Neural progenitor cell (in vitro differentiated cells): ENCODE measurements at regions not wholly inside any gene's neighbourhood (a gene's known extent, or its start where the extent isn't known, plus 50 kb on each side); places are given as distances from the start of the nearest gene placed in this dataset.

Source experiments
- DNase-seq: peaks from one replicate; pipeline ENCODE4 v3.0.0-alpha.2; 2016; ENCODE audit warnings: low spot score
- H2AFZ ChIP-seq: fragments of 200-600 bp; sonication (generic); replicated peaks from 2 replicates; pipeline ENCODE4 v1.6.1; 2016; ENCODE audit warnings: antibody characterized with exemption
- H3F3A ChIP-seq: fragments of 200-600 bp; sonication (generic); 2 replicates; pipeline ENCODE4 v1.6.1; 2016; ENCODE audit warnings: antibody characterized with exemption, low read depth
- H3K27ac ChIP-seq: fragments of 200-600 bp; sonication (generic); 2 replicates; pipeline ENCODE4 v1.5.1; 2016; ENCODE audit warnings: mild to moderate bottlenecking
- H3K27me3 ChIP-seq: fragments of 200-600 bp; sonication (generic); 2 replicates; pipeline ENCODE4 v1.6.1; 2016; ENCODE audit warnings: mild to moderate bottlenecking, moderate library complexity
- H3K36me3 ChIP-seq: fragments of 200-600 bp; sonication (generic); 2 replicates; pipeline ENCODE4 v1.5.1; 2016
- H3K4me1 ChIP-seq: fragments of 200-600 bp; sonication (generic); 2 replicates; pipeline ENCODE4 v1.6.1; 2016; ENCODE audit warnings: mixed run types
- H3K4me2 ChIP-seq: fragments of 200-600 bp; sonication (generic); 2 replicates; pipeline ENCODE4 v1.6.1; 2016
- H3K4me3 ChIP-seq: fragments of 200-600 bp; sonication (generic); 2 replicates; pipeline ENCODE4 v1.5.1; 2016
- H3K79me2 ChIP-seq: fragments of 200-600 bp; sonication (generic); 2 replicates; pipeline ENCODE4 v1.6.1; 2016; ENCODE audit warnings: low read depth
- H3K9ac ChIP-seq: fragments of 200-600 bp; sonication (generic); 2 replicates; pipeline ENCODE4 v1.6.1; 2016
- H3K9me3 ChIP-seq: fragments of 200-600 bp; sonication (generic); 2 replicates; pipeline ENCODE4 v1.5.1; 2016; ENCODE audit warnings: low read depth
- H4K20me1 ChIP-seq: fragments of 200-600 bp; sonication (generic); 2 replicates; pipeline ENCODE4 v1.6.1; 2016; ENCODE audit warnings: low read depth
- H3K27ac Mint-ChIP-seq: 3 replicates; pipeline ENCODE4 v1.8.0; 2021; ENCODE audit warnings: mixed read lengths
- H3K27me3 Mint-ChIP-seq: 2 replicates; pipeline ENCODE4 v1.8.0; 2022; ENCODE audit warnings: low read depth, mild to moderate bottlenecking, inconsistent platforms, moderate library complexity, mixed read lengths; ENCODE audit not compliant: insufficient read depth
- H3K36me3 Mint-ChIP-seq: 3 replicates; pipeline ENCODE4 v1.8.0; 2021; ENCODE audit warnings: mixed read lengths
- H3K4me1 Mint-ChIP-seq: 3 replicates; pipeline ENCODE4 v1.8.0; 2021; ENCODE audit warnings: mixed read lengths
- H3K4me3 Mint-ChIP-seq: 3 replicates; pipeline ENCODE4 v1.8.0; 2021; ENCODE audit warnings: mild to moderate bottlenecking, moderate library complexity, mixed read lengths
- H3K9me3 Mint-ChIP-seq: 3 replicates; pipeline ENCODE4 v1.8.0; 2020; ENCODE audit warnings: mixed read lengths
- EZH2 ChIP-seq: fragments of 200-600 bp; sonication (generic); IDR thresholded peaks from 2 replicates; pipeline ENCODE4 v1.6.1; 2017; ENCODE audit warnings: antibody characterized with exemption, mild to moderate bottlenecking, moderate library complexity
- EZH2phosphoT487 ChIP-seq: fragments of 200-600 bp; sonication (generic); IDR thresholded peaks from 2 replicates; pipeline ENCODE4 v1.6.1; 2017; ENCODE audit warnings: antibody characterized with exemption
- TF ChIP-seq, protein P1 (sequence below): fragments of 200-600 bp; sonication (generic); IDR thresholded peaks from 2 replicates; pipeline ENCODE4 v1.5.1; 2017; ENCODE audit warnings: antibody characterized with exemption, mild to moderate bottlenecking

DNA sequence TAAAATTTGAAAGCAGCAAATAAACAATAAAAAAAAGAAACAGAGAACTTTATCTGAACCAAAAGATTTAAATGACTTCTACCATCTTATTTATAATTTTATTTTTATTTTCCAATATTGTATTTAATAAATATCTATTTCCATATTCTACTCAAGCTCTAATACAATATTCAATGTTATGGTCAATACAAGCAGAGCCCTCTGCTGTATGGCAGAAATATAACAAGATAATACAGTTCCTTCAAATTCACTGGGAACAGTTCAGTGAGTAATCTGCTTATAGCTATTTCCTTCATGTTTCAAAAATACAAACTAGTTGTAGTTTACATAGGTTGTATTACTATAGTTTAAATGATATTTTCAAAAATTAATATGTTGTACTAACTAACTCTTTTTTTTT, 332.7 kb downstream of the PRDM9 start:
- Mint-ChIP-seq H3K4me3 (no peak overlapping the region), H3K27ac (no peak overlapping the region), H3K4me1 (no peaks in the 10 kb centered on the region), H3K36me3 (no peaks in the 10 kb centered on the region), H3K9me3 (peaks cover 14% of the 10 kb centered on the region), H3K27me3 (peaks cover 2% of the 10 kb centered on the region)
- Histone ChIP-seq H3K9me3 (peaks cover 6% of the 10 kb centered on the region), H2AFZ (no peak overlapping the region), H3K4me2 (no peak overlapping the region), H3K27ac (no peak overlapping the region), H3K36me3 (no peaks in the 10 kb centered on the region), H3K27me3 (no peaks in the 10 kb centered on the region), H3K79me2 (no peaks in the 10 kb centered on the region), H3K4me1 (no peaks in the 10 kb centered on the region), H3F3A (no peaks in the 10 kb centered on the region), H3K4me3 (no peak overlapping the region), H3K9ac (no peak overlapping the region), H4K20me1 (no peaks in the 10 kb centered on the region)
- DNase-seq = no peak
- TF ChIP-seq, protein P1, sequence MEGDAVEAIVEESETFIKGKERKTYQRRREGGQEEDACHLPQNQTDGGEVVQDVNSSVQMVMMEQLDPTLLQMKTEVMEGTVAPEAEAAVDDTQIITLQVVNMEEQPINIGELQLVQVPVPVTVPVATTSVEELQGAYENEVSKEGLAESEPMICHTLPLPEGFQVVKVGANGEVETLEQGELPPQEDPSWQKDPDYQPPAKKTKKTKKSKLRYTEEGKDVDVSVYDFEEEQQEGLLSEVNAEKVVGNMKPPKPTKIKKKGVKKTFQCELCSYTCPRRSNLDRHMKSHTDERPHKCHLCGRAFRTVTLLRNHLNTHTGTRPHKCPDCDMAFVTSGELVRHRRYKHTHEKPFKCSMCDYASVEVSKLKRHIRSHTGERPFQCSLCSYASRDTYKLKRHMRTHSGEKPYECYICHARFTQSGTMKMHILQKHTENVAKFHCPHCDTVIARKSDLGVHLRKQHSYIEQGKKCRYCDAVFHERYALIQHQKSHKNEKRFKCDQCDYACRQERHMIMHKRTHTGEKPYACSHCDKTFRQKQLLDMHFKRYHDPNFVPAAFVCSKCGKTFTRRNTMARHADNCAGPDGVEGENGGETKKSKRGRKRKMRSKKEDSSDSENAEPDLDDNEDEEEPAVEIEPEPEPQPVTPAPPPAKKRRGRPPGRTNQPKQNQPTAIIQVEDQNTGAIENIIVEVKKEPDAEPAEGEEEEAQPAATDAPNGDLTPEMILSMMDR = peak; percentile 18
- no peak for TF ChIP-seq EZH2

DNA sequence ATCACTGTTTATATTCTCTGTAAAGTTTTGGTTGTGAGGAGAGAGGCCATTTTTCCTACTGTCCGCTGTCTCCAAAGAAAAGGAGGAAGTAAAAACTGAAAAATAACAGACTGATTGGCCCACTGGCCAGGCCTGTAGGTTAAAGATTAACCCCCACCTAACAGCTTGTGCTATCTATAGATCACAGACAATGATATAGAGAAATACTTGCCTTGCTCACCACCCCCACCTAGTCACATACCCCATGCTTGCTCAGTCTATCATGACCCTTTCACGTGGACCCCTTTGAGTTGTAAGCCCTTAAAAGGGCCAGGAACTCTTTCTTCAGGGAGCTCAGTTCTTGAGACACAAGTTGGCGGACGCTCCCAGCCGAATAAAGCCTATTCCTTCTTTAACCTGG, 357.4 kb downstream of the PRDM9 start:
- Histone ChIP-seq H3K27me3 (no peaks in the 10 kb centered on the region), H3K4me2 (no peak overlapping the region), H3F3A (no peaks in the 10 kb centered on the region), H3K4me1 (no peaks in the 10 kb centered on the region), H3K79me2 (no peaks in the 10 kb centered on the region), H3K27ac (peak overlapping the region; percentile 54), H4K20me1 (no peaks in the 10 kb centered on the region), H2AFZ (peak overlapping the region; percentile 34), H3K36me3 (no peaks in the 10 kb centered on the region), H3K4me3 (no peak overlapping the region), H3K9me3 (no peaks in the 10 kb centered on the region), H3K9ac (no peak overlapping the region)
- Mint-ChIP-seq H3K27ac (no peak overlapping the region), H3K27me3 (no peaks in the 10 kb centered on the region), H3K36me3 (no peaks in the 10 kb centered on the region), H3K4me3 (no peak overlapping the region), H3K9me3 (no peaks in the 10 kb centered on the region), H3K4me1 (peaks cover 4% of the 10 kb centered on the region)
- peak; percentile 6 for DNase-seq
- TF ChIP-seq EZH2phosphoT487 (no peak), EZH2 (no peak)

DNA sequence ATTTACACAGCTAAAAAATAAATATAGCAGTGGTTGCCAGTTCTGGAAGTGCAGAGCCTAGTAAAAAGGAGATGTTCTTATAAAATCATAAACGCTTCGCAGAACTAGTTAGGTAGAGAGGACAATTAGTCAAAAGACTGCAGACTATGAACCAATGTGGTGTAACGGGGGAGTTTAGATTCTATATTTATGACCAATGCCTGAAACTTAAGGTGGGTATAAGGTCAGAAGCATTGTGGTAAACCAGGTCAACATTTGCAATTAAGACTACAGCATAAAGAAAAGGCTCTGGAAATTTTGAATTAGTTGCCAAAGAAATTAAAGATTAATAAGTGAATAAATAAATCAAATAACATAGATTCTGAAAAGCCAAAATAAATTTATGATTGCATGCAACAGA, 370.4 kb downstream of the PRDM9 start:
- H3K27ac Mint-ChIP-seq = no peak overlapping the region
- TF ChIP-seq, protein P1 = no peak
- TF ChIP-seq EZH2 (no peak), EZH2phosphoT487 (no peak)

DNA sequence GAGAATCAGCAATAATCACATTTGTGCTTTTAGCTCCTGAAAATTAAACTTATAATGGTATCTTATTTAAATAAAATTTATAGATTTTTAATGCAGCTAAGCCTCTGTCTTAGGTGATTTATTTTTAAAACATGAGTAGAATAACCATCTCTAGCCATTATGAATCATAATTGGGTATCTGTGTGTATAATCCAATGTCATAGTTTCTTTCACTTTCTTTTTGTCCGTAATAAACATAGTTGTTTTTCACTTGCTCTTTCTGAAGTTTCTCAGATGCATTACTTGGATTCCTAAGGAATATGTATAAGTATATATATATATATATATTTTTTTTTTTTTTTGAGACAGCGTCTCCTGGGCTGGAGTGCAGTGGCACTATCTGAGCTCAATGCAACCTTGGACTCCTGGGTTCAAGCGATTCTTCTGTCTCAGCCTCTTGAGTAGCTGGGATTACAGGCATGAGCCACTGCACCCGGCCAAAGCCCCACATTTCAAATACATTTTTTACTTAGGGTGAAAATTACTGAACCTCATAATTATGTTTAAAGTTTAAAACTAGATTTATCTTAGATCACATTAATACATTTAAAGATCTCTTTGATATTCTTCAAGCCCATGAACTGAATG, 377.1 kb downstream of the PRDM9 start:
- Mint-ChIP-seq H3K27me3 (peaks cover 2% of the 10 kb centered on the region), H3K4me3 (no peak overlapping the region), H3K4me1 (no peaks in the 10 kb centered on the region), H3K27ac (no peak overlapping the region), H3K36me3 (peaks cover 2% of the 10 kb centered on the region), H3K9me3 (peaks cover 2% of the 10 kb centered on the region)
- Histone ChIP-seq H3K27me3 (no peaks in the 10 kb centered on the region), H3K79me2 (no peaks in the 10 kb centered on the region), H2AFZ (no peak overlapping the region), H4K20me1 (no peaks in the 10 kb centered on the region), H3K9me3 (no peaks in the 10 kb centered on the region), H3K27ac (no peak overlapping the region), H3K4me1 (no peaks in the 10 kb centered on the region), H3K4me2 (no peak overlapping the region), H3K36me3 (no peaks in the 10 kb centered on the region), H3K4me3 (no peak overlapping the region), H3F3A (no peaks in the 10 kb centered on the region), H3K9ac (no peak overlapping the region)
- TF ChIP-seq, protein P1 = no peak
- no peak for TF ChIP-seq EZH2
- no peak for TF ChIP-seq EZH2phosphoT487
- DNase-seq = no peak

More for the DNA sequence above, 370.4 kb downstream of the PRDM9 start:
- Histone ChIP-seq H3K4me1 (no peaks in the 10 kb centered on the region), H3K4me2 (no peak overlapping the region), H3K36me3 (no peaks in the 10 kb centered on the region), H3F3A (no peaks in the 10 kb centered on the region), H3K79me2 (no peaks in the 10 kb centered on the region), H3K9ac (no peak overlapping the region), H3K27me3 (no peaks in the 10 kb centered on the region), H3K4me3 (no peak overlapping the region), H4K20me1 (no peaks in the 10 kb centered on the region), H3K9me3 (no peaks in the 10 kb centered on the region), H2AFZ (no peak overlapping the region), H3K27ac (no peak overlapping the region)
- Mint-ChIP-seq H3K4me1 (no peaks in the 10 kb centered on the region), H3K27me3 (peaks cover 2% of the 10 kb centered on the region), H3K36me3 (peaks cover 2% of the 10 kb centered on the region), H3K9me3 (peaks cover 2% of the 10 kb centered on the region), H3K4me3 (no peak overlapping the region)
- no peak for DNase-seq
